ENCODE measurements at regions not wholly inside any gene's neighbourhood (a gene's known extent, or its start where the extent isn't known, plus 50 kb on each side); places are given as distances from the start of the nearest gene placed in this dataset.

DNA sequence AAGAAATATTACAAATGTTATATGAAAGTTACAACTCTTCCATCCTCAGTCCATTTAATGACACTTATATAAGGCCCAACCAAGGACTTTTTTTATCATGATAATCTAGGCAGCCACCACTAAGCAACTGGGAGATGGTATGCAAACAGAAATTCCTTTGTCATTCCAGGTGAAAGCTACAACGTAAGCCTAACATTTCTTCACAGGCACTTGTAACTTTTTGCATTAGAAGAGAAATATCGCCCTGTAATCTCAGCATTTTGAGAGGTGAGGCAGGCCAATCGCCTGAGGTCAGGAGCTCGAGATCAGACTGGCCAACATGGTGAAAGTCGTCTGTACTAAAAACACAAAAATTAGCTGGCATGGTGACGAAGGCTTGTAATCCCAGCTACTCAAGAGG is 581.2 kb upstream of the SLC8A1 start:
- TF ChIP-seq POLR2AphosphoS2 (conservative IDR thresholded peaks at IDR 0.05; ENCODE audit: low read length) (no peak), ZFP36 (IDR thresholded peaks at IDR 0.05; ENCODE audit: borderline replicate concordance, partially characterized antibody) (no peak), RFX5 (IDR thresholded peaks at IDR 0.05) (no peak), RAD21 (conservative IDR thresholded peaks at IDR 0.05 in 1 of 2, IDR thresholded peaks at IDR 0.05 in 1 of 2) (no peak), HOXB13 (CRISPR knock-in tag; IDR thresholded peaks at IDR 0.05; ENCODE audit: low read depth) (no peak), SREBF2 (IDR thresholded peaks at IDR 0.05) (no peak), MYC (IDR thresholded peaks at IDR 0.05; ENCODE audit: borderline replicate concordance, low read length) (no peak), CBX8 (IDR thresholded peaks at IDR 0.05) (no peak)
- TF ChIP-seq, protein P1, sequence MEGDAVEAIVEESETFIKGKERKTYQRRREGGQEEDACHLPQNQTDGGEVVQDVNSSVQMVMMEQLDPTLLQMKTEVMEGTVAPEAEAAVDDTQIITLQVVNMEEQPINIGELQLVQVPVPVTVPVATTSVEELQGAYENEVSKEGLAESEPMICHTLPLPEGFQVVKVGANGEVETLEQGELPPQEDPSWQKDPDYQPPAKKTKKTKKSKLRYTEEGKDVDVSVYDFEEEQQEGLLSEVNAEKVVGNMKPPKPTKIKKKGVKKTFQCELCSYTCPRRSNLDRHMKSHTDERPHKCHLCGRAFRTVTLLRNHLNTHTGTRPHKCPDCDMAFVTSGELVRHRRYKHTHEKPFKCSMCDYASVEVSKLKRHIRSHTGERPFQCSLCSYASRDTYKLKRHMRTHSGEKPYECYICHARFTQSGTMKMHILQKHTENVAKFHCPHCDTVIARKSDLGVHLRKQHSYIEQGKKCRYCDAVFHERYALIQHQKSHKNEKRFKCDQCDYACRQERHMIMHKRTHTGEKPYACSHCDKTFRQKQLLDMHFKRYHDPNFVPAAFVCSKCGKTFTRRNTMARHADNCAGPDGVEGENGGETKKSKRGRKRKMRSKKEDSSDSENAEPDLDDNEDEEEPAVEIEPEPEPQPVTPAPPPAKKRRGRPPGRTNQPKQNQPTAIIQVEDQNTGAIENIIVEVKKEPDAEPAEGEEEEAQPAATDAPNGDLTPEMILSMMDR (IDR thresholded peaks at IDR 0.05), result no peak
- TF ChIP-seq, protein P2, sequence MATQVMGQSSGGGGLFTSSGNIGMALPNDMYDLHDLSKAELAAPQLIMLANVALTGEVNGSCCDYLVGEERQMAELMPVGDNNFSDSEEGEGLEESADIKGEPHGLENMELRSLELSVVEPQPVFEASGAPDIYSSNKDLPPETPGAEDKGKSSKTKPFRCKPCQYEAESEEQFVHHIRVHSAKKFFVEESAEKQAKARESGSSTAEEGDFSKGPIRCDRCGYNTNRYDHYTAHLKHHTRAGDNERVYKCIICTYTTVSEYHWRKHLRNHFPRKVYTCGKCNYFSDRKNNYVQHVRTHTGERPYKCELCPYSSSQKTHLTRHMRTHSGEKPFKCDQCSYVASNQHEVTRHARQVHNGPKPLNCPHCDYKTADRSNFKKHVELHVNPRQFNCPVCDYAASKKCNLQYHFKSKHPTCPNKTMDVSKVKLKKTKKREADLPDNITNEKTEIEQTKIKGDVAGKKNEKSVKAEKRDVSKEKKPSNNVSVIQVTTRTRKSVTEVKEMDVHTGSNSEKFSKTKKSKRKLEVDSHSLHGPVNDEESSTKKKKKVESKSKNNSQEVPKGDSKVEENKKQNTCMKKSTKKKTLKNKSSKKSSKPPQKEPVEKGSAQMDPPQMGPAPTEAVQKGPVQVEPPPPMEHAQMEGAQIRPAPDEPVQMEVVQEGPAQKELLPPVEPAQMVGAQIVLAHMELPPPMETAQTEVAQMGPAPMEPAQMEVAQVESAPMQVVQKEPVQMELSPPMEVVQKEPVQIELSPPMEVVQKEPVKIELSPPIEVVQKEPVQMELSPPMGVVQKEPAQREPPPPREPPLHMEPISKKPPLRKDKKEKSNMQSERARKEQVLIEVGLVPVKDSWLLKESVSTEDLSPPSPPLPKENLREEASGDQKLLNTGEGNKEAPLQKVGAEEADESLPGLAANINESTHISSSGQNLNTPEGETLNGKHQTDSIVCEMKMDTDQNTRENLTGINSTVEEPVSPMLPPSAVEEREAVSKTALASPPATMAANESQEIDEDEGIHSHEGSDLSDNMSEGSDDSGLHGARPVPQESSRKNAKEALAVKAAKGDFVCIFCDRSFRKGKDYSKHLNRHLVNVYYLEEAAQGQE (IDR thresholded peaks at IDR 0.05), result no peak
- TF ChIP-seq, protein P3, sequence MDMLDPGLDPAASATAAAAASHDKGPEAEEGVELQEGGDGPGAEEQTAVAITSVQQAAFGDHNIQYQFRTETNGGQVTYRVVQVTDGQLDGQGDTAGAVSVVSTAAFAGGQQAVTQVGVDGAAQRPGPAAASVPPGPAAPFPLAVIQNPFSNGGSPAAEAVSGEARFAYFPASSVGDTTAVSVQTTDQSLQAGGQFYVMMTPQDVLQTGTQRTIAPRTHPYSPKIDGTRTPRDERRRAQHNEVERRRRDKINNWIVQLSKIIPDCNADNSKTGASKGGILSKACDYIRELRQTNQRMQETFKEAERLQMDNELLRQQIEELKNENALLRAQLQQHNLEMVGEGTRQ (IDR thresholded peaks at IDR 0.05), result no peak
- TF ChIP-seq, protein P4, sequence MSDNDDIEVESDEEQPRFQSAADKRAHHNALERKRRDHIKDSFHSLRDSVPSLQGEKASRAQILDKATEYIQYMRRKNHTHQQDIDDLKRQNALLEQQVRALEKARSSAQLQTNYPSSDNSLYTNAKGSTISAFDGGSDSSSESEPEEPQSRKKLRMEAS (IDR thresholded peaks at IDR 0.05), result no peak

Data from A549 (cell line).